Hypothalamus (tissue), 51 donors: ENCODE measurements at regions not wholly inside any gene's neighbourhood (a gene's known extent, or its start where the extent isn't known, plus 50 kb on each side); places are given as distances from the start of the nearest gene placed in this dataset.
A peak's percentile ranks its signal among the peaks of the same experiment; 100 is the strongest.
"Not testable (repeated sequence)": the region's sequence is repeated elsewhere in the genome, so short reads cannot be mapped to it uniquely, and the experiment has no call there.

Experiments
- DNase-seq, 51 donors: peaks; one replicate each; lab custom pipeline; 2025; lab: John Stamatoyannopoulos, UW

DNA sequence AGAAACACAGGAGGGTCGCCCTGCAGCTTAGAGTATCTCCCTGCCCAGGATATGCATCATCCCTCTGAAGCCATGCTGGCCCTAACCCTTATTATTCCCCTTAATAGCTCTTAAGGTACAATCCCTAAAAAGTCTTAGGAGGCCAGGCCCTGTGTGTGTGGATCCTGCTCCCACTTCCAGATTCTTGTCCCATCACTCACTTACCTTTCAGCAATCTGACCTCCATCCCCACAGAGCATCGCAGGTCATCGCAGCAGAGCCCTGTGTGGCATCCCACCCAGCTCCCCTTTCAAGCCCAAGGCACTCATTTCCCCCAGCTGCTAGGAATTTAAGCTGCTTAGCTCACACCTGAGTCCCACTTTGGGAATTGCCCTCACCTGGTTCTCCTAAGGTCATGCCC is 223.8 kb upstream of the SMLR1 start:
- DNase-seq, result no peak

DNA sequence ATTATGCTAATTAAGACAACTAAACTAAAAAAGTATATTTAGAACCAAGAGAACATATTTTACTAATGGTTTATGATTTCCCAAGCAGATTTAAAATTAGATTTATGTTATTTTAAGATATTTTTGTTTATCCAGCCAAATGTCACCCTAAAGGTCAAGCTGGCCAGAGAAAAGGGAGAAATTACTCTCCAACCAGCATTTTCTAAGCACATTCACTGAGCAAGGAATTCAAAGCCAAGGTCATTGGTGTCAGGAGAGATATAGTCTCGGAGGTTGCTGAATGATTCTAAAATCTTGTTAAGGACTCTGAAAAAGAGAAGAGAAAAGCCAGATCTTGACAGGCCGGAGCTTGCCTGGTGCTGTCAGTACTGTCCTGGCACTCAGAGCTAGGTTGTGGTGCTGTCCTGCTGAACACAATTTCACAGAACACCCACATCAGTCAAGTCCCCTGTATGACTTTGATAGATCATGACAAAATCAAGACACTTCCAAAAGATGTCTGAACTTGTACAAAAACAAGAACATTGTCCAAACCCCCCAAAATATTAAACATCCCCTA is 222.3 kb upstream of the SMLR1 start:
- no peak for DNase-seq

DNA sequence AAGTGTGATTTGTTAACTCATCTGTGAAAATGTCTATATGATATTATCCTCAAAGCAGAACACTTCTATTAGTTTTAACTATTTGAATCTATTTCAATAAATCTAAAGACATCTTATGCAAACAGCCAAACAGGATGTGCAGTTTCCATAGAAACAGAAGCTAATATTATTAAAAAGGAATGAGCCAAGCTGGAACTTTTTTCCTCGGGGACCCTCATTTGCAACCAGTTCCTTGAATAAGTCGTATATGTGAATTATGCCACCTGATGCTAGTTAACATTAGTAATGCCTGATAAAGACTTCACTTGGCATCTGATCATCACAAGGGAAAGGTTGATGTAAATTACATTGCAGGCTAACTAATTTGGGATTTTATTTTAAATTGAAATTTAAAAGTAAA is 216.9 kb upstream of the SMLR1 start:
- no peak for DNase-seq

DNA sequence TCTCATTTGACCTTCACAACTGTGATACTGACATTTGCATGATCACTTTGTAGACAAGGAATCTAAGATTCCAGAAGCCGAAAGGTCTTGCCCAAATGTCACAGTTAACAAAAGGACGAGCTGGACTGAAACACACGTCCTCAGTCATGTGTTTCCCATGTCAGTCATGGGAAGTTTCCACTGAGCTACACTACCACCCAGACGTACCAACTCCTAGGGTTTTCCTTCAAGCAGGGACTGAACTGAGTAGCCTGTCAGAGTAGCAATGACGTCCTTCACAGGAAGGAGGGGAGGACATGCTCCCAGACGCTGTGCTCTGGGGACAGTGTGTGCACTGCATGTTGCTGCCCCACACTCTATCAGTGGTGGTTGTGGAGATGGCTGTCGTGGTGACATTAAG is 215.8 kb upstream of the SMLR1 start:
- DNase-seq, result no peak

DNA sequence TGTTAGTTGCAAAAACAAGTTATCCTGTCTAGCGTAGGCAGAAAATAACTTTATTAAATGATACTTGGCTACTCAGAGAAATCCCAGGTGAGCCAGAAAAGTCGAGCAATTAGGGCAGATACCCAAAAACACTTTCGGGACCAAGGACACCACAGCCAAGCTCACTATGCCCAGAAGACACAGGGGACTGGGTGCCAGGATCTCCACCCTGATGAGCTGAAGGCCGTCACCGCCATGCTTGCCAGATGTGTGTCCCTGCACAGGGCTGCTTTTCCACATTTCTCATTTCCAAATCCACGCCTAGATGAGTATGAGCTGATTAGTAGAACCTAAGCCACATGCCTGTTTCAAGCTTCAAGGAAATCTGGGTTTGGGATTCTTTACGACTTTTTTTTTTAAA is 214.0 kb upstream of the SMLR1 start:
- DNase-seq, result no peak

DNA sequence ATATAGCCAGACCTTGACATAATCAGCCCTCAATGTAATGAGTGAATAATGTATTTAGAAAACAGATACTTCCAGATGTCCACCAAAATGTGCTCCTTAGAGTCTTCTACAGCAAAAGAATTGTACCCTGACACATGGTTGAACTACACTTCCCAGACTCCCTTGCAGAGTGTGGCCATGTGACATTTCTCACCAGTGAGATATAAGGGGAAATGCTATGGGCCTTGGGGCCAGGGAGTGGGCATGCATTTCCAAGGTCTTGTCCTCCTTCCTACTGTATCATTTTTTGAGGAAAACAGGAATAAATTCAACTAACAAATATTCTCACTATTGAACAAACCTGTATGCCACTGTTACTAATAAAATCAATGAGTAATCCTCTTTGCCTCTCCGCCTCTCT is 211.4 kb upstream of the SMLR1 start:
- no peak for DNase-seq

DNA sequence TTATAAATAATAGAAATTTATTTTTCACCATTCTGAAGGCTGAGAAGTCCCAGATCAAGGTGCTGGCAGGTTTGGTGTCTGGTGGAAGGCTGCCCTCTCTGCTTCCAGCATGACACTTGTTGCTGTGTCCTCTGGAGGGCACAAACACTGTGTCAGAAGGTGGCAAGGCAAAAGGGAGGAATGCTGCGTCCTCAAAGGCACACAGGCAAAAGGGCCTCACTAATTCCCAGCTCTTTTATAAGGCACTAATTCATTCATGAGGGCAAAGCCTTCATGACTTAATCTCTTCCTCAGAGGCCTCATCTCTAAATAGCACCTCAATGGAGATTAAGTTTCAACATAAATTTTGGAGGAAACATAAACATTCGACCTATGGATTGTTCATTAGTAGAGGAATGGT is 209.5 kb upstream of the SMLR1 start:
- DNase-seq, result no peak

DNA sequence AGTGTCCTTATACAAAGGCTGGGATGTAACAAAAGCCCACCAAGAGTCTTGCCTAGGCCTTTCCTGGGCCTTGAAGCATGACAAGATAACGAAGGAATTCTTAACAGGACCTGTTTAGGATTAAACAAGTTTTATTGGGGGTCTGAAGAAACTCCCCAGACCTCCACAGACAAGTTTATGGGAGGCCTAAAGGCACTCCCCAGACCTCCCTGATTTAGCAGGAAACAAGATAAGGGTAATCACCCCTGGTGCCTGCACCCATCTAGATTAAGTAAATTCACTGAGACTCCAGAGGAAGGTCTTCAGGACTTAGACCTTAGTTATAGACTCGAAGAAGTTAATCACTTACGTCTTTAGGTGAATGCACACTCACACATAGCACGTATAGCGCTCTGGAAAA is 208.4 kb upstream of the SMLR1 start:
- DNase-seq, result not testable (repeated sequence)

DNA sequence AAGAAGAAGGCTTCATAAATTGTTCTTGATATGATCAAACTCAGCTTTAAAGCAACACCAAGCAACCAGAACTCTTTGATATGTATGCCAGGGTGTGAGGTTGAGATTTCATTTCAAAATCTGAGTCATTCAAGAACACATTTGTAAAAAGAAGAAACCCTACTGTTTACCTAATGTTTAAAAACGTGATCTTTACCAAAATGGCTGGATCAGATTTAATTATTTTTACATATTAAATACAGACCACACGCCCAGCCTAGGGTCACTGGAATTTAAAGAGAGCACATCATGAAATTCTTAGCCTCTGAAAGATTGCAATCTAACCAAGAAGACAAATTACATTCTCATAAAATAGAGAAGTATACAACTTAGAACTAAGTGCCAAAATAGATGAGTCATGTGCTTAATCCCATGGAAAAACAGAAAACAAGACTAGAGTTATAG is 206.8 kb upstream of the SMLR1 start:
- DNase-seq, result no peak

DNA sequence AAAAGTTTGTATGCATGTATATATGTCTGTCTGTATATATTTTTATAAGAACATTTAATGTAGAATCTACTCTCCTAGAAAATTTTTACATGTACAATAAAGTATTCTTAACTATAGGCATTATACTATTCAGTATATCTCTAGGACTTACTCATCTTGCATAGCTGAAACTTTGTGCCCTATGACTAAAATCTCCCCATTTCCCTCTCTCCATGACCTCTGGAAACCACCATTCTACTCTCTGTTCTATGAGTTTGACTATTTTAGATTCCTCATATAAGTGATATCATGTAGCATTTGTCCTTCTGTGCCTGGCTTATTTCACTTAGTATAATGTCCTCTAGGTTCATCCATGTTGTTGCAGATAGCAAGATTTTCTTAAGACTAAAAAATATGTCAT is 205.1 kb upstream of the SMLR1 start:
- DNase-seq, result no peak

DNA sequence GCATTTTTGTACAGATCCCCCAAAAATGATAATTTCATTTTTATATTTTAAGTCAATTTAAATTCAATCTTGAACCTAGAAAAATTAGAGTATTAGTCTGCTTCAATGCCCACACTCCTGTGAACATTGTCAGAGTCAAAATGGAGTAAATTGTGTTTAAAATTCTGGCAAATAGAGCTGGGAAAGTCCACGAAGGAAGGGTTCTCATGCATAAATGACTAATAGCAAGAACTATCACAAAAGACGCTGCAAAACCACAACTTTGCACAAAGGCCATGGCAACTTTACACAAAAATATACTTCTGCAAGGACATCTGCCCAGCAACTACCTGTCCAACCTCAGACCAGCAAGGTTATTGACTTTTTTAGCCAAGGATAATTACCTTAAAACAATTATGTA is 203.2 kb upstream of the SMLR1 start:
- DNase-seq, result no peak

DNA sequence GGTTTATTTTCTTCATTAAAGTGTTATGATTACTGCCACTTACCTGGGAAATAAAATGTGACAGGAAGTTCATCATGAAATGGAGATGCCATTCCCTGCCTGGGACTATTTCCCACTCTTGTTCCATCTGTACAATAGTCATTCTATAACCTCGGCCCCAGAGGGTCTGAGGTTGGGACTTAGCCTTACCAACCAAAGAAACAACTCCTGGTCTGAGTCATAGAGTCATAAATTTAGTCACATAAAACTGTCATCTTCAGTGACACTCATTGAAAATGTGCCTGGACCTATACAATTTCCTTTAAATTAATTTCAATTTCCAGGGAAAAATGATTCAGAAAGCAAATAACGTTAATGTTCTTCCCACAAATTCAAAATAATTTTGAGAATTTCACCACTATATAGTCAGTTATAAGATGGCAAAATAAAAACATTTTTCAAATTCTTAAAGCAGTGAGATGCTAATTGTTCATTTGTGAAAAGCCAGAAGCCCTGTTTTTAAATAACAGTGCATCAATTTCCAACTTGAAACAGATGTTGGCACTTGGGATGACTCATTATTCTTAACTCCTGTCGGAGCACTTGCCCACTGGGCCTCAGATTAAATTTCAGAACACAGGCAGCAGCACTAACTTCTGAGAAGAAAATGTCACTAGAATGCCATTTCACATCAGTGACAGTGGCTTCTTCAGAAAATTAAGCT is 201.2 kb upstream of the SMLR1 start:
- DNase-seq, result no peak

DNA sequence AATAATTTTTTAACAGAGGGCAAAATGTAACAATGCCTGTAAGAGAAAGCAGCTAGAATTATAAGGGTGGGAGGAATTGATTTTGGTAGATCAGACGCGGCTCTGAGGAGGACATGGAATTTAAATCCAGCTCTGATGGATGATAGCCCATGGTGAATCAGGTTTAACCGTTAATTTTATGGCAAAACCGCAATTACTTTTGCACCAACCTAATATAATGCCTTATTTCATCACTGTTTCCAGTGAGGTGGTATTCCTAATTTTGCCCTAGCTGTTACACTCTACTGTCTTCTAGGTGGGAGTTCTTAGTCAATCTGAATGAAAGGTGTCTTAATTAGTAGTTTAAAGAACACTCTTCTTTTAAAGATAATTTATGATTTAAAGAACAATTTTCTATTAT is 198.3 kb upstream of the SMLR1 start:
- DNase-seq, result no peak

DNA sequence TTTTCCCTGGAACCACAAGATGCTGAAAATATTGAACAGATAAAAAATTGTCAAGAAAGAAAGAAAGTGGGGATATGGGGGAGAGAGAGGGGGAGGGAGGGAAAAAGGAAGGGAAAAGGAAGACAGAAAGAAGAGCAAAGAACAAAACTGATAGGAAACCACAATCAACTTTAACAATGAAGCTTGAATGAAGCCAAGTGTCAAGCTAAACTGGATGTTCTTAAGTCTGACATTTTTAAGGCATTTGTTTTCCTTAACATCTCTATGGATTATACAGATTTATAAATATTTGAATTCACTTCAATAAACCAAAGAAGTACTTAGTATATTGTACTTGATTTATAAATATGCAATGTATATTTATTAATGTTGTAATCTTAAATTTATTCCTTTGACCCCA is 197.6 kb upstream of the SMLR1 start:
- DNase-seq, result no peak

DNA sequence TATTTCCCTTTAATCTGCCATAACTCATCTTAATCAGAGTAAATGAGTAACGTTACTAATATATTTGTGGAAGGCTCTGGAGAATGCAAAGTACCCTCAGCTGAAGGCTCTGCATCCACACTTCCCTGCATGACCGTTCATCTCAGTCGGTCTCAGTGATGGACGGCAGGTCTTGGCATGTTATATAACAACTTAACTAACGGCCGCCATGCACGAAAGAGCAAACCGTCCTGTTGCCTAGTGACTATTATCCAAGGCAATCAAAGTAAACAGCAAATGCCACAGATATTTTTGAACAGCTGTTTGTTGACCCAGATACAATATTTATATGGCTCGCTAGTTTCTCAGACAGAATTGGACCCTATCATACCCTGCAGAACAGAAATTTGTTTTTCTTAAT is 194.9 kb upstream of the SMLR1 start:
- DNase-seq, result peak in 4 of 51 donors; percentile 0 to 6 (median 2)

DNA sequence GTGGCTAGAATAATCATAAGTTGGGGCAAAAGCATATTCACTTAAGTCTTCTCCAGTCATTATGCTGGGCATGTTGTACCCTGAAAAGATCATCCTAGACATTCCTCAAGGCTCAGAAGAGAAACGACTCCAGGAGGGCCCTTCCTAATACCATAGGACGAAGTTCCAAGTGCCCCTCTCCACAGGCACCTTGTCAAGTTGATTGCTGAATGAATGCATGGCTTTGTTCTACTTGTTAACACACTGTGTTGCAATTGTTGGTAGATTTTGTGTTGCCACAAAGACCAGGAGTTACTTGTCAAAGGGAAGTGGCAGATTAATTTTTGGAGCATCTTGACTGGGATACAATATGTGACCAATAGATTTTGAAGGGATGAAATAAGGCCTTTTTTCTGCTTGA is 194.3 kb upstream of the SMLR1 start:
- DNase-seq, result no peak

DNA sequence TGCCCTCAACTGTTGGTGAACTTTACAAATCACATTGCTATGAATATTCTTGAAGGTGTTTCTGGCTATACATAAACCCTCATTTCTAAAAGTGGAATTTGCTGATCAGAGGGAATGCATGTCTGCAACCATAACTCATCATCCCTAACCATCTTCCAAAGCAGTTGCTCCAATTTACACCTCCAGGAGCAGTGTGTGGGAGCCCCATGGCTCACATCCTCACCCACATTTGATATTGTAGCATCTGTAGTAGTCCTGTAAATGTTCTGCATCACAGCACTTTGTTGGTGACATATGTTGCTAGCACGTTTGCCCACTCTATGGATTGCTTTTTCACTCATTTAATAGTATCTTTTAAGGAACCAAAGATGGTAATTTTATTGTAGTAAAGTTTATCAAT is 183.8 kb upstream of the SMLR1 start:
- peak in 1 of 51 donors; percentile 13 for DNase-seq

DNA sequence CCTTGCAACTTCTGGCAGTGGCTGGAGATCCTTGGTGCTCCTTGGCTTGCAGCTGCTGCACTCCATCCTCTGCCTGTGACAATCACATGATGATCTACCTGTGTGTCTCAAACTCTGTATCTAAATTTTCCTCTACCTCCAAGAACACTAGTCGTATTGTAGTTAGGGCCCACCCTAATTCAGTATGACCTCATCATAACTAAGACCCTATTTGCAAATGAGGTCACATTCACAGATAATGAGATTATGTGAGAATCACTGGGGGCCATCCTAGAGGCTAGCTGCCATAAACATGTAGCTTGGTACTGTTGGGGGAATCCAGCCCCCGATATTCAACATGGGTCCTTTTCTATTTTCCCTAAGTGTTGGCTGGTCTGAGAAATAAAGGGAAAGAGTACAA is 183.0 kb upstream of the SMLR1 start:
- DNase-seq, result no peak

DNA sequence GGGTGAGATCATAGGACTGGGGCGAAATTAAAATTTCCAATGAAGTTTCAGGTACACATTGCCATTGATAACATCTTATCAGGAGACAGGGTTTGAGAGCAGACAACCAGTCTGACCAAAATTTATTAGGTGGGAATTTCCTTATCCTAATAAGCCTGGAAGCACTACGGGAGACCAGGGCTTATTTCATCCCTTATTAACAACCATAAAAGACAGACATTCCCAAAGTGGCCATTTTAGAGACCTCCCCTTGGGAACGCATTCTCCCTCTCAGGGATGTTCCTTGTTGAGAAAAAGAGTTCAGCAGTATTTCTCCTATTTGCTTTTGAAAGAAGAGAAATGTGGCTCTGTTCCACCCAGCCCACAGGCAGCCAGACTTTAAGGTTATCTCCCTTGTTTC is 182.4 kb upstream of the SMLR1 start:
- DNase-seq, result not testable (repeated sequence)

DNA sequence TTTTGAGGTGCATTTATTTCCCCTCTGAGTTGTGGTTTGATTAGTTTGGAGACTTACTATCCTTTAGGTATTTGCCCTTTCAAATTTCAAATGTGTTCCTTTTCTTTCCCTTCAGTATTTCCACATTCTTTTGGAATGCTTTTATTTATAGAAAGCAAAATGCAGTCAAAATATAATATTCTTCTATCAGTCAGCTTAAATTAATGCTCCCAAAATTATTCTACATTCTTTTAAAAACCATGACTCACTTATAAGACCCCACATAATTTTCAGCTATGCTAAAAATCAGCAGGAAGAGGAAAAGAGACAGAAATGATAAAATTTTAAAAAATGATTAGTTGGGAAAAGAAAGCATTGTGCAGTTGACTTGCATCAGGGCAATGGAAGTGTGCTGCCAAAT is 180.0 kb upstream of the SMLR1 start:
- DNase-seq, result no peak

DNA sequence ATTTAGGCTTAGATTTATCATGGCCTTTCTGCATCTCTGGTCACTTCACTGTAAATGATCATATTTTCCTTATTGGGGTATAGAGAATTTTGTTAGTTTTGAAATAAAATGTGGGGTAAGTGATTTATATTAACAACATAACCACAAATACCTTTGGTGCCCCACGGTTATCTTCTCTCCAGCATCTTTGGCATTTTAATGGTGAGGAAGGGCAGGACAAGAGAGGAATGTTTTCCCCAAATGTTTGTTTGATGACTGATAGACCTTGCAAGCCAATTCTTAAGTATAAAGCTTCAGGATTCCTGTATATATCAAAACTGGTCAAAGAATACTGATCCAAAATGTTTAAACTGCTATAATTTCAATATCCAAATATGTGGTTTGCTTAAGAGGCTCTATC is 171.6 kb upstream of the SMLR1 start:
- DNase-seq, result no peak

DNA sequence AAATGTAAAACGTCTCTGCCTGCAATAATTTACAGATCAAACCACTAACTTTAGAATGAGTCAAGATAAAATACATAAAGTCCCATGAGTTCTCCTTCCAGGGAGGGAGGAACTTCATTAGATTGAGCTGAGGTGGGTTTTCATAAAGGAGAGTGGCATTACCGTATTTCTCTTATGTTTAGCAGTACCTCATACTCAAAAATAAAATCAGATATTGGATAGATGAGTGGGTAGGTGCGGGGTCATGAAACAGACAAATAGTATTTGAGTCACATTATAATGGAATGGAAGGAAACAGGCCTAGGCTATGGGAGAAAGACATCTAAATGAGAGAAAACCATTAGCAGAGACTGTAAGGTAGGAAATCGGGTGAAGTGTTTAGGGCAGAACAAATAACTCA is 166.1 kb upstream of the SMLR1 start:
- no peak for DNase-seq

DNA sequence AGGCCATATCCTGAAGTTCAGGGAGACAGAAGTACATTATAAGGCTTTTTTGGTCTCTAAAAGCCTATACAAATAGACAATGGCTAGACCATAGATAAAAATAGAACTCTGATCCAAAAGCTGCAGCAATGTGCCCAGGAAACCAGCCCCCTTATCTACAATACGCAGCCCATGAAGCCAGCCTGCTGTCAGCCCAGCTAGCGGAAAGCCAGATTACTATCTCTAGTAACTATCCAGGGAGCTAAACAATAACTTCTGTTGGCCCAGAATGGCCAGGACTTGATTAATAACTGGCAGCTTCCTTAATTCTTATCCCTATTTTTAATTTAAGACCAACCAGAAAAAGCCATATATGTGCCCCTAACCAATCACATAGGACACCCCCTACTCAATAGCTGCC is 160.4 kb upstream of the SMLR1 start:
- no peak for DNase-seq
